Gastrocnemius medialis (tissue), 4 donors: ENCODE measurements at regions not wholly inside any gene's neighbourhood (a gene's known extent, or its start where the extent isn't known, plus 50 kb on each side); places are given as distances from the start of the nearest gene placed in this dataset.

ENCODE experiments used
- ATAC-seq, 2 donors: fragments of 150-250 bp; one replicate each; pipeline ENCODE4 v1.9.1; 2016
- DNase-seq, 2 donors: peaks; one replicate each; pipeline ENCODE4 v3.0.0-alpha.2; 2019
- H3K27ac ChIP-seq, 4 donors: fragments of 200-600 bp; sonication (generic); 1 replicate in 1 of 4; 2 replicates in 3 of 4; pipeline ENCODE4 v1.5.1; 2016 to 2018; ENCODE audit warnings: mild to moderate bottlenecking in 2 of 4, moderate library complexity in 1 of 4
- H3K27me3 ChIP-seq, 3 donors: fragments of 200-600 bp; sonication (generic) in 2 of 3; 1 replicate in 1 of 3; 2 replicates in 2 of 3; pipeline versions ENCODE4 v1.5.1 to v1.6.0; 2016 to 2019; ENCODE audit warnings: mild to moderate bottlenecking in 1 of 3, moderate library complexity in 1 of 3
- H3K36me3 ChIP-seq, 2 donors: fragments of 200-600 bp; sonication (generic) in 1 of 2; one replicate each; pipeline ENCODE4 v1.5.1; 2017 to 2018
- H3K4me1 ChIP-seq, 2 donors: fragments of 200-600 bp; sonication (generic) in 1 of 2; one replicate each; pipeline ENCODE4 v1.5.1; 2016 to 2017; ENCODE audit warnings: mild to moderate bottlenecking in 2 of 2
- H3K4me3 ChIP-seq, 4 donors: fragments of 200-600 bp; sonication (generic) in 3 of 4; 1 replicate in 1 of 4; 2 replicates in 3 of 4; pipeline ENCODE4 v1.5.1; 2016 to 2019; ENCODE audit warnings: mild to moderate bottlenecking in 2 of 4
- H3K9me3 ChIP-seq, 3 donors: fragments of 200-600 bp; sonication (generic) in 2 of 3; 1 replicate in 1 of 3; 2 replicates in 2 of 3; pipeline ENCODE4 v1.5.1; 2016 to 2019
- POLR2A ChIP-seq, 2 donors: fragments of 450-650 bp; IDR thresholded peaks; one replicate each; pipeline ENCODE4 v1.6.1; 2017; ENCODE audit warnings: antibody characterized with exemption in 2 of 2, mild to moderate bottlenecking in 2 of 2, moderate library complexity in 2 of 2
- in situ Hi-C, 4 donors: fragments of 200-750 bp; cut with MboI; loops; one replicate each; pipeline versions ENCODE4 v1.15.0 to v1.8.0; 2017; ENCODE audit warnings: low sequenced_read_pairs in 4 of 4
- intact Hi-C: fragments of 100-400 bp; cut with DNase I; formaldehyde crosslinking; loops from one replicate; pipeline ENCODE4 v1.15.1; 2023; ENCODE audit warnings: low total_unique reads
- TF ChIP-seq, protein P1 (sequence below), 5 experiments: fragments of 450-650 bp in 3 of 5; fragments of 200-600 bp in 2 of 5; sonication (generic) in 2 of 5; IDR thresholded peaks in 4 of 5; conservative IDR thresholded peaks in 1 of 5; 1 replicate in 4 of 5; 2 replicates in 1 of 5; pipeline ENCODE4 v1.5.1; 2016 to 2019; ENCODE audit warnings: antibody characterized with exemption in 5 of 5, mild to moderate bottlenecking in 3 of 5, moderate library complexity in 3 of 5

DNA sequence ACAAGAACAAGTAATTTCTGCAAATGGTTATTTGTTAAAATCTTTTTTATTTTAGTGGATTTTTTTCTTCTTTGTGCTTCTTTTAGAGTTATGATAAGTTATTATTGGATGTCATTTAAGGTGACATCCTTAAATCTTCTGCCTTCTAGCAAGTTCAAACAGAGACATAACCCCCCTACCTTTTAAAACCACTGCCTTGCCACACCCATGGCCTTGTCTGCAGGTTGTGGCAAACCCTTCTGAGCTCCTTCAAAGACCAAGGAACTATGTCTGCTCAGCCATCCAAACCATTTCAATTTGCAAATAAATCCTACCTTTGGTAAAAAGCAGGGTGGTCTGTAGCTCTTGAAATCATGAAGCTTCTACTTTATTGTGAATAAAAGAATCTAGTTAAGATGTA is 241.6 kb downstream of the FAM76B start:
- no peaks in the 10 kb centered on the region for H3K27me3 ChIP-seq
- no peak for ATAC-seq
- H3K27ac ChIP-seq, result no peak overlapping the region
- intact Hi-C loops (no loop called here), in situ Hi-C loops (loop anchor here in 1 of 4 donors (25.0 kb wide), 1 partner anchor 386 kb away; no protein-coding TSS in a partner anchor)
- no peaks in the 10 kb centered on the region for H3K36me3 ChIP-seq
- H3K4me1 ChIP-seq, result no peaks in the 10 kb centered on the region
- no peak for DNase-seq
- H3K4me3 ChIP-seq, result no peak overlapping the region
- TF ChIP-seq, protein P1, sequence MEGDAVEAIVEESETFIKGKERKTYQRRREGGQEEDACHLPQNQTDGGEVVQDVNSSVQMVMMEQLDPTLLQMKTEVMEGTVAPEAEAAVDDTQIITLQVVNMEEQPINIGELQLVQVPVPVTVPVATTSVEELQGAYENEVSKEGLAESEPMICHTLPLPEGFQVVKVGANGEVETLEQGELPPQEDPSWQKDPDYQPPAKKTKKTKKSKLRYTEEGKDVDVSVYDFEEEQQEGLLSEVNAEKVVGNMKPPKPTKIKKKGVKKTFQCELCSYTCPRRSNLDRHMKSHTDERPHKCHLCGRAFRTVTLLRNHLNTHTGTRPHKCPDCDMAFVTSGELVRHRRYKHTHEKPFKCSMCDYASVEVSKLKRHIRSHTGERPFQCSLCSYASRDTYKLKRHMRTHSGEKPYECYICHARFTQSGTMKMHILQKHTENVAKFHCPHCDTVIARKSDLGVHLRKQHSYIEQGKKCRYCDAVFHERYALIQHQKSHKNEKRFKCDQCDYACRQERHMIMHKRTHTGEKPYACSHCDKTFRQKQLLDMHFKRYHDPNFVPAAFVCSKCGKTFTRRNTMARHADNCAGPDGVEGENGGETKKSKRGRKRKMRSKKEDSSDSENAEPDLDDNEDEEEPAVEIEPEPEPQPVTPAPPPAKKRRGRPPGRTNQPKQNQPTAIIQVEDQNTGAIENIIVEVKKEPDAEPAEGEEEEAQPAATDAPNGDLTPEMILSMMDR (IDR thresholded peaks at IDR 0.05 in 4 of 5, conservative IDR thresholded peaks at IDR 0.05 in 1 of 5), result no peak
- TF ChIP-seq POLR2A (IDR thresholded peaks at IDR 0.05), result no peak
- H3K9me3 ChIP-seq, result no peaks in the 10 kb centered on the region

DNA sequence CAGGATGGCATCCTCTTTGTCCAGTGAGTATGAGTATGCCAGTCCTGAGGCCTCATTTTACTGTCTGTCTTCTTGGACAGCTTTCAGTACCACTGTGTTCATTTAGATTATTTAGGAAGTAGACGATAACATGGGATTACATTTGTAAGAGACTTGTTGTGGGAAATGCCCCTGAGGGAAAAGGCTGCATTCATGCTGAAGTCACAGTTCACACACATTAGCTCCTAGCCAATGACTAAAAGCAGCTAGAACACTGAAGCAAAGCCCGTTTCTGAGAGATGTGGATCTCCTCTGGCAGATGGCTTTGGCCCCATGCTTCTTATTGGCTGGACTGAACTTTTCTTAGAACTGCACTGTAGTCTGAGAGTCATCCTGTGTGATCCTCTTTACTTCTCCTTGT is 242.4 kb downstream of the FAM76B start:
- TF ChIP-seq, protein P1 (IDR thresholded peaks at IDR 0.05 in 4 of 5, conservative IDR thresholded peaks at IDR 0.05 in 1 of 5), result no peak
- TF ChIP-seq POLR2A (IDR thresholded peaks at IDR 0.05), result no peak
- intact Hi-C loops, result no loop called here
- in situ Hi-C loops, result loop anchor here in 1 of 4 donors (25.0 kb wide), 1 partner anchor 385 kb away; no protein-coding TSS in a partner anchor
- Histone ChIP-seq H3K9me3 (no peaks in the 10 kb centered on the region), H3K36me3 (no peaks in the 10 kb centered on the region), H3K27ac (no peak overlapping the region), H3K27me3 (no peaks in the 10 kb centered on the region), H3K4me3 (no peak overlapping the region), H3K4me1 (no peaks in the 10 kb centered on the region)
- ATAC-seq, result no peak
- DNase-seq, result no peak

DNA sequence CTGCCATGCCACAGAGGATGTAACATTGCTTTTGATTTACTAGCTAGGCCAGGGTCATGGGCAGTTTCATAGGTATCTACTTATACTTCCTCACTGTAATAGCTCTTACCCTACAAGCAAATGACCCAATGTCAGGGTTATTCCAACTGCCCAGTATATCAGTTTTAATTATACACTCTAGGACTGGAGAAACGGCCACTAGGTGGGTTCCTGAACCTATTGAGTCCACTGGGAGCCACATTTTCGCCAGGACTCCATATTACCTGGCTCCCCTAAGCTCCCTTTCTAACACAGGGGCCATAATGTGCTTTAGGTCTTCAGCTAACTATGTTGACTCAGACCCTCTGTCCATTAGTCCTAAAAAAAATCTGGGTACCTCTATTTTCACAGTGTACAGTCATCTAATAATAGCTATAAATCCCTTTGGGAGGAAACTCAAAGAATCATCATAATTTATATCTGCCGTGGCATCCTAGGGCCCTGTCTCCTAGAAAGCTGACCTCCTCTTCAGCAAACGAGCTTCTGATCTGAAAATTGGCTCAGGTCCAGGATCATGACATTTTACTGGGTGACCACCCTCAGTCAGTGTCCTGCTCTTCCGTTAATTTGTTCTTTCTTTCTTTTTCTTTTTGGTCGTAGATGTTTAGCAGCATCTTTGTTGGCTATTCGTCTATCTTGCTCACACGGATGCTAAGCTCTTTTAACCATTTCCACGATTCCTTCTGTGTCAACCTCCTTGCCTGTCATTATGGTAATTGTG is 244.3 kb downstream of the FAM76B start:
- intact Hi-C loops, result no loop called here
- DNase-seq (no peak), ATAC-seq (no peak)
- no peak overlapping the region for H3K27ac ChIP-seq
- H3K9me3 ChIP-seq, result no peaks in the 10 kb centered on the region
- H3K27me3 ChIP-seq, result no peaks in the 10 kb centered on the region
- H3K4me3 ChIP-seq, result no peak overlapping the region
- no peak for TF ChIP-seq POLR2A (IDR thresholded peaks at IDR 0.05)
- TF ChIP-seq, protein P1 (IDR thresholded peaks at IDR 0.05 in 4 of 5, conservative IDR thresholded peaks at IDR 0.05 in 1 of 5), result no peak
- no peaks in the 10 kb centered on the region for H3K4me1 ChIP-seq
- in situ Hi-C loops, result loop anchor here in 1 of 4 donors (25.0 kb wide), 1 partner anchor 383 kb away; no protein-coding TSS in a partner anchor
- no peaks in the 10 kb centered on the region for H3K36me3 ChIP-seq

DNA sequence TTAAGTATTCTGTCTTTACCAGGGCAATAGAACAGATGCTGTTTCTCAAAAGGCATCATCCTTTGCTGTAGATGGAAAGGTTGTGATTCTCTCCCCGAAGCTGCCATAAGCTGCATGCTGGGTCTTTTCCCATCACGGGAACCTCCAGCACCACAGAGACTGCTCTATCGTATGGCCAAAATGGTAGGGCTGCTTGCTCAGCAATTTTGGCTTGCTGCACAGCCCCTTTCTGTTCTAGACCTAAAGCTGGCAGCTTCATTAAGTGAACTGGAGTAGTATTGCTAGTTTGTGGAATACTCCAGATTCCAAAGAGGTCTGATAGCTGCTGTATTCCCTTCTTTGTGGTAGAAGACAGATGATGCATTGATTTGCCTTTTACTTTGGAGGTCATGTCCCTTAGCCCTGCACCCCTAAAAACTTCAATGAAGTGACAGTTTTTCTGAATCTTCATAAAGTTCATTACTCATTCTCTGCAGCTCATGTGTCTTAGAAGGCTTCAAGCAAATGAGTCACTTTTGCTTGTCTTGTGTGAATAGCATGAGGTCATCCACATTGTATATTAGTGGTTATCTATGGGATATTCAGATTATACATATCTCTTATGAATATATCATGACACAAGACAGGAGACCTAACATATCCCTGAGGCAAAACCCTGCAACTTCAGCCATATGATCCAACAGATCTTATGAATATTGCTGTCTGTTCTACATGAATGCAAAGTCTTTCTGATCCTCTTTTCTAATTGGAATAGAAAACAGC is 245.3 kb downstream of the FAM76B start:
- no peak for ATAC-seq
- H3K4me1 ChIP-seq, result no peaks in the 10 kb centered on the region
- TF ChIP-seq, protein P1 (IDR thresholded peaks at IDR 0.05 in 4 of 5, conservative IDR thresholded peaks at IDR 0.05 in 1 of 5), result no peak
- no peak for TF ChIP-seq POLR2A (IDR thresholded peaks at IDR 0.05)
- no peak overlapping the region for H3K4me3 ChIP-seq
- no peaks in the 10 kb centered on the region for H3K36me3 ChIP-seq
- no peak overlapping the region for H3K27ac ChIP-seq
- intact Hi-C loops, result no loop called here
- no peak for DNase-seq
- in situ Hi-C loops, result loop anchor here in 1 of 4 donors (25.0 kb wide), 1 partner anchor 382 kb away; no protein-coding TSS in a partner anchor
- H3K9me3 ChIP-seq, result no peaks in the 10 kb centered on the region
- no peaks in the 10 kb centered on the region for H3K27me3 ChIP-seq
